GM13977 (cell line): ENCODE measurements at regions not wholly inside any gene's neighbourhood (a gene's known extent, or its start where the extent isn't known, plus 50 kb on each side); places are given as distances from the start of the nearest gene placed in this dataset.
"Not testable (repeated sequence)": the region's sequence is repeated elsewhere in the genome, so short reads cannot be mapped to it uniquely, and the experiment has no call there.

Experiments used
- DNase-seq: peaks from one replicate; pipeline ENCODE4 v3.0.0; 2012; ENCODE audit warnings: low spot score
- in situ Hi-C: fragments of 300-500 bp; cut with MboI; formaldehyde crosslinking; loops from one replicate; pipeline ENCODE4 v1.12.0; 2022; ENCODE audit warnings: low sequenced_read_pairs, low pct_unique_long_range_greater_than_20kb, mixed read lengths, inconsistent platforms; ENCODE audit not compliant: unreplicated experiment
- TF ChIP-seq, protein P1 (sequence below): IDR thresholded peaks from 2 replicates; pipeline ENCODE4 v1.5.1; 2012; ENCODE audit warnings: mild to moderate bottlenecking, control low read depth; ENCODE audit not compliant: insufficient read depth; ENCODE audit errors: extremely low read depth, missing control alignments

DNA sequence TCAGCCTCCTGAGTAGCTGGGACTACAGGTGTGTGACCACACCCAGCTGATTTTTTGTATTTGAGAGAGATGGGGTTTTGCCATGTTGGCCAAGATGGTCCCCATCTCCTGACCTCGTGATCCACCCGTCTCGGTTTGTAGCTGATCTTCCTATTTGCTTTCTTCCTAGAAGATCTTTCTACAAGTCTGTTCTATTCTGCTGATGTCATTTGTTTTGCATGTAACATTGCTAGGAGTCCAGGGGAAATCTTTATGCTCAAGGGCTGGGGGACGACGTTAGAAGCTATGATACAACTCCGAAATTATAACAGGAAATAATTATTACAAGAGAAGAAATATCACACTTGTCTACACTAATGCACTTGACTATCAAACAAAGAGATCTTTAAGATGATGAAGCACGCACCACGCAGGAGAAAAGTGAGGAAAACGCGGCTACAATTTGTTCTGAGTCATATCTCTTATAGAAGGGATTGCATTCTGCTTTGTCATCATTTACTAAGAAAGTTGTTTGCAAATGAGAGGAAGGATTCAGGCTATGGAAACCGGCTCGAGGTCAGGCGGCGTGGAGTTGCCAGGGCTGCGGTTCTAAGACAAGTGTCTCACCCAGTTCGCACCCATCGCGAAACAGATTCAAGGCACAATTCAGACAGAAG, 103.0 kb upstream of the CARD11 start:
- TF ChIP-seq, protein P1, sequence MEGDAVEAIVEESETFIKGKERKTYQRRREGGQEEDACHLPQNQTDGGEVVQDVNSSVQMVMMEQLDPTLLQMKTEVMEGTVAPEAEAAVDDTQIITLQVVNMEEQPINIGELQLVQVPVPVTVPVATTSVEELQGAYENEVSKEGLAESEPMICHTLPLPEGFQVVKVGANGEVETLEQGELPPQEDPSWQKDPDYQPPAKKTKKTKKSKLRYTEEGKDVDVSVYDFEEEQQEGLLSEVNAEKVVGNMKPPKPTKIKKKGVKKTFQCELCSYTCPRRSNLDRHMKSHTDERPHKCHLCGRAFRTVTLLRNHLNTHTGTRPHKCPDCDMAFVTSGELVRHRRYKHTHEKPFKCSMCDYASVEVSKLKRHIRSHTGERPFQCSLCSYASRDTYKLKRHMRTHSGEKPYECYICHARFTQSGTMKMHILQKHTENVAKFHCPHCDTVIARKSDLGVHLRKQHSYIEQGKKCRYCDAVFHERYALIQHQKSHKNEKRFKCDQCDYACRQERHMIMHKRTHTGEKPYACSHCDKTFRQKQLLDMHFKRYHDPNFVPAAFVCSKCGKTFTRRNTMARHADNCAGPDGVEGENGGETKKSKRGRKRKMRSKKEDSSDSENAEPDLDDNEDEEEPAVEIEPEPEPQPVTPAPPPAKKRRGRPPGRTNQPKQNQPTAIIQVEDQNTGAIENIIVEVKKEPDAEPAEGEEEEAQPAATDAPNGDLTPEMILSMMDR: no peak
- DNase-seq: no peak
- in situ Hi-C loops: no loop called here

DNA sequence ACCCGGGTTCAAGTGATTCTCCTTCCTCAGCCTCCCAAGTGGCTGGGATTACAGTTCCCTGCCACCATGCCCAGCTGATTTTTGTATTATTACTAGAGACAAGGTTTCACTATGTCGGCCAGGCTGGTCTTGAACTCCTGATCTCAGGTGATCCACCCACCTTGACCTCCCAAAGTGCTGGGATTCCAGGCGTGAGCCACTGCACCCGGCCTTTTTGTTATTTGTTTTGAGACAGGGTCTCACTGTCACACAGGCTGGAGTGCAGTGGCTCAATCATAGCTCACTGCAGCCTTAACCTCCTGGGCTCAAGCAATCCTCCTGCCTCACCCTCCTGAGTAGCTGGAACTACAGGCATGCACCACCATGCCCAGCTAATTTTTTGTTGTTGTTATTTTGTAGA, 104.8 kb upstream of the CARD11 start:
- DNase-seq, in situ Hi-C loops: not testable (repeated sequence)

DNA sequence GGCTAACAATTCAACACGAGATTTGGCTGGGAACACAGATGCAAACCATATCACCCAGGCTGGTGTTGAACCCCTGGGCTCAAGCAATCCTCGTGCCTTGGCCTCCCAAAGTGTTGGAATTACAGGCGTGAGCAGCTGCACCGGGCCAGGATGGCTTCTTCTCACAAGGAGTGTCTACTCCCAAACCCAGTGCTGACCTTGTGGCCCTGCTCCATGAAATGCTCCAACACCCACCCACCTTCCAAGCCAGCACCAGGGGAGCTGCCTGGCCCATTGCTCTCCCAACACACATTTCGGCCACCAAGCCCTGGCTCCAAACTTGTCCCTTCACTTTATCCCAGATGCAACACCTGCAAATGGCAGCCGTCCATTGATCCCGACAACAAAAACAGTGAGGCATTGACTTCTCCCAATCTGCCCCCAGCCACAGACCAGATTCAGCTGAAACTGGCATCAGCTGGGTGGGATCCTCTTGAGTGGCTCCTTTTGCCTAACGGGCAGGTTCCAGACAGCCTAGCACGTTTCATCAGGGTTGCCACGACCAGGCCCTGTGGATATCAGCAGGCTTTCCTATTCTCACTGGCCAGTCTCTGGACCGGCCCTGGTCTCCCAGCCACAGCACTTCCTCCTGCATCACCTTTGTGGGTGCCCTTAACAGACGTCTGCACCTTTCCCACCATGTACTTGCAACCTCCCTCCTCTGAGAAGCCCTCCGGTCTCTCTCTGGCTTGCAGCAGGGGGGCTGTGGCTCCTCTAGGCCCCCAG, 105.7 kb upstream of the CARD11 start:
- TF ChIP-seq, protein P1: no peak
- in situ Hi-C loops: no loop called here
- no peak for DNase-seq

DNA sequence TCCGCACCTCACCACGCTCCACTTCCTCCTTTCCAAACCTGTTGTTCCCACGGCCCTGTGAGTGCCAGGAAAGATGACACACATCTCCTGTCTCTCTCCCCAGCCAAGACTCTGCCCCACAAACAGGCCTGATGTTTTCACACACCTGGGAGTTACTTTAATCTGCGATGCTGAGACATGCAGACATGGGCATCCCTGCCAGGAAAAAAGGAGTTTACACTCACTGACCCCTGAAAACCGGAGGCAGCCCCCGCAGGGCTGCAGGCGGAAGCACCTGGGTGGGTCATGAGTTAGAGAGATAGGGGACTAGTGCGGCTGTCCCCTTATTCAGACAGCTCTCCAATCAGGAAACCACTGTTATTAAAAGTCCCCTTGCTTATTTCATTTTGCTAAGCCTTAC, 106.4 kb upstream of the CARD11 start:
- TF ChIP-seq, protein P1: no peak
- no peak for DNase-seq
- in situ Hi-C loops: no loop called here

DNA sequence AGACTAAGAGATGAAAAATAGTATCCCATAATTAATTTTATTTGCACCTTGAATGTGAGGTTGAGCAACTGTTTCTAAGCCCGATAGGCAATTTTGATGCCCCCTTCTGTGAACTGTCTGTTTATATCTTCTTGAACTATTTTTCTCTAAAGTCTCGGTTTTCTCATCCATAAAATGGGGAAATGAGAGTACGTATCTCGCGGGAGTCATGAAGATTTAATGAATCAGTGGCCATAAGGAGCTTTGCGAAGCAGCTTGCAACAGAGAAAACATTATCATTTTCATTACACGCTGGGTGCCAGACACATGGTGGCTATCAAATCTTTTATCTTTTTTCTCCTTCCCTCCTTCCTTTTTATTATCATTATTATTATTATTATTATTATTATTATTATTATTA, 108.1 kb upstream of the CARD11 start:
- TF ChIP-seq, protein P1: no peak
- no peak for DNase-seq
- in situ Hi-C loops: no loop called here

DNA sequence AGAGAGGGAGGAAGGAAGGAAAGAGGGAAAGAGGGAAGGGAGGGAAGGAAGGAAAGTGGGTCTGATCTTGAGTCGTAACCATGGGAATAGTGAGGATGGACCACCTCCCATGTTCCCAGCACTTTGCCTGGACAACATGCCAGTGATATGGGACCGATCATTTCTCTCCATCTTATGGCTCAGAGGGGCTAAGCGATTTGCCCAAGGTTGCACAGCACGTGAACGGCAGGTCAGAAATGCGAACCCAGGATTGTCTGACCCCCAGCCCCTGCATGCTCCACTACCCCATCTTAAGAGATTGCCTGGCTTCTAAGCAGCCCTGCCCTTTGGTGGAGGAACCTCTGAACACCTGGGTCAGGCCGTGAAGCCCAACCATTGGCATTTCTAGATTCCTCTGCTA, 109.0 kb upstream of the CARD11 start:
- no peak for DNase-seq
- in situ Hi-C loops: no loop called here
- TF ChIP-seq, protein P1: no peak

DNA sequence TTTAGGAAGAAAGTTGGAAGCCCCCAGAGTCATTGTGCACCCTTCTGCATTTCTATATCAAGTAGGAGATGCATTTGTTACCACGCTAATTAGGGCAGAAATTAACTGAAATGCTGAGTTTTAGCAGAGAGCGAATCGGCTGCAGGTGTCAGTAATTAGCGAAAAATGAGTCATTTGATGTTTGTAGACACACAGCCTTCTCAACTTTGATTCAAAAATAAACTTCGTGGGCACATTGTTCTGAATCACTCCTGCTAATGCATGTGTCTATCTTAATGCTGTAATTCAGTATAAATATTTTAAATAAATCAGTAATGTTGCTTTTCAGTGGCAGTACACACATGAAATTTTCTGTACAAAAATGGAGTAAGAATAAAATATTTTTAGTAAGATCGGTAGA, 109.5 kb upstream of the CARD11 start:
- DNase-seq: no peak
- TF ChIP-seq, protein P1: no peak
- in situ Hi-C loops: no loop called here
